ENCODE measurements at regions not wholly inside any gene's neighbourhood (a gene's known extent, or its start where the extent isn't known, plus 50 kb on each side); places are given as distances from the start of the nearest gene placed in this dataset.

GRCh38 chr4:136680271-136680670 lies 852.0 kb downstream of the PCDH18 start:
- peak; percentile 17 for DNase-seq (ENCODE audit: low read depth)

- DNase-seq (ENCODE audit: low read depth): no peak
Observed at GRCh38 chr4:136670265-136670664, 862.0 kb downstream of the PCDH18 start.

GRCh38 chr4:136664988-136665387 lies 867.3 kb downstream of the PCDH18 start:
- DNase-seq (ENCODE audit: low read depth): peak; percentile 25

- DNase-seq (ENCODE audit: low read depth): no peak
Observed at GRCh38 chr4:136662539-136662938, 869.8 kb downstream of the PCDH18 start.

- no peak for DNase-seq (ENCODE audit: low read depth)
Observed at GRCh38 chr4:136653640-136654406, 878.5 kb downstream of the PCDH18 start.

- peak; percentile 19 for DNase-seq (ENCODE audit: low read depth)
Observed at GRCh38 chr4:136651932-136652331, 880.4 kb downstream of the PCDH18 start.

- peak; percentile 21 for DNase-seq (ENCODE audit: low read depth)
Observed at GRCh38 chr4:136651278-136651667, 881.0 kb downstream of the PCDH18 start.

GRCh38 chr4:136650541-136651277 lies 881.6 kb downstream of the PCDH18 start:
- peak; percentile 63 for DNase-seq (ENCODE audit: low read depth)

GRCh38 chr4:136644279-136644678 lies 888.0 kb downstream of the PCDH18 start:
- DNase-seq (ENCODE audit: low read depth): no peak

- DNase-seq (ENCODE audit: low read depth): no peak
Observed at GRCh38 chr4:136643416-136643815, 888.9 kb downstream of the PCDH18 start.

- DNase-seq (ENCODE audit: low read depth): no peak
Observed at GRCh38 chr4:136637071-136637777, 895.1 kb downstream of the PCDH18 start.

GRCh38 chr4:136636155-136636554 lies 896.1 kb downstream of the PCDH18 start:
- no peak for DNase-seq (ENCODE audit: low read depth)

- DNase-seq (ENCODE audit: low read depth): no peak
Observed at GRCh38 chr4:136634121-136634520, 898.2 kb downstream of the PCDH18 start.

GRCh38 chr4:136599890-136600289 lies 932.4 kb downstream of the PCDH18 start:
- DNase-seq (ENCODE audit: low read depth): no peak

- no peak for DNase-seq (ENCODE audit: low read depth)
Observed at GRCh38 chr4:136590440-136590839, 941.9 kb downstream of the PCDH18 start.

- DNase-seq (ENCODE audit: low read depth): no peak
Observed at GRCh38 chr4:136583567-136583966, 948.7 kb downstream of the PCDH18 start.

- no peak for DNase-seq (ENCODE audit: low read depth)
Observed at GRCh38 chr4:136581119-136581518, 951.2 kb downstream of the PCDH18 start.

- no peak for DNase-seq (ENCODE audit: low read depth)
Observed at GRCh38 chr4:136575146-136575545, 957.1 kb downstream of the PCDH18 start.

- no peak for DNase-seq (ENCODE audit: low read depth)
Observed at GRCh38 chr4:136573460-136573859, 958.8 kb downstream of the PCDH18 start.

- no peak for DNase-seq (ENCODE audit: low read depth)
Observed at GRCh38 chr4:136571315-136571714, 961.0 kb downstream of the PCDH18 start.

- peak; percentile 25 for DNase-seq (ENCODE audit: low read depth)
Observed at GRCh38 chr4:136562834-136563233, 969.5 kb downstream of the PCDH18 start.

GRCh38 chr4:136558940-136559494 lies 973.3 kb downstream of the PCDH18 start:
- no peak for DNase-seq (ENCODE audit: low read depth)
